NT2/D1 (cell line): ENCODE measurements at regions not wholly inside any gene's neighbourhood (a gene's known extent, or its start where the extent isn't known, plus 50 kb on each side); places are given as distances from the start of the nearest gene placed in this dataset.

ENCODE experiments used
- YY1 ChIP-seq: IDR thresholded peaks from 2 replicates; pipeline ENCODE4 v1.6.1; 2011; ENCODE audit not compliant: insufficient read length, insufficient read depth
- ZNF274 ChIP-seq: IDR thresholded peaks from 2 replicates; pipeline ENCODE4 v1.6.1; 2011; ENCODE audit warnings: mild to moderate bottlenecking, low read depth, low read length

GRCh38 chr10:111161109-111161874, 84.5 kb downstream of the ADRA2A start:
- no peak for TF ChIP-seq YY1
- no peak for TF ChIP-seq ZNF274
